Panc1 (cell line): ENCODE measurements at regions not wholly inside any gene's neighbourhood (a gene's known extent, or its start where the extent isn't known, plus 50 kb on each side); places are given as distances from the start of the nearest gene placed in this dataset.
A peak's percentile ranks its signal among the peaks of the same experiment; 100 is the strongest.

ENCODE experiments used
- ATAC-seq: fragments of 200-7000 bp; cut with Tn5 transposase; 2 replicates; pipeline ENCODE4 v1.9.1; 2020; ENCODE audit warnings: mild to moderate bottlenecking, moderate library complexity
- BruUV-seq: library from RNA; stranded (reverse); fragments of 400-500 nt; replicated peaks from 2 replicates; lab custom pipeline; 2021; lab: Mats Ljungman, UMichigan
- CTCF ChIA-PET: fragments of 300-600 bp; sonication (Branson Sonifier 250); formaldehyde crosslinking; loops from one replicate; lab custom pipeline; 2022; ENCODE audit warnings: antibody characterized with exemption; lab: Charles Lee
- POLR2A ChIA-PET: fragments of 300-600 bp; sonication (Branson Sonifier 250); formaldehyde crosslinking; loops from one replicate; lab custom pipeline; 2022; ENCODE audit warnings: antibody characterized with exemption; lab: Charles Lee
- DNase-seq: peaks from one replicate; pipeline ENCODE4 v3.0.0-alpha.2; 2010; ENCODE audit warnings: low read depth, low spot score
- H3K27ac ChIP-seq: 2 replicates; pipeline ENCODE4 v1.5.1; 2011; ENCODE audit warnings: mild to moderate bottlenecking, low read length, inconsistent platforms
- H3K27me3 ChIP-seq: fragments of 200-500 bp; sonication (Bioruptor generic); 2 replicates; pipeline ENCODE4 v1.6.0; 2014; ENCODE audit warnings: low read length, inconsistent platforms; ENCODE audit not compliant: control insufficient read depth, insufficient read depth
- H3K36me3 ChIP-seq: fragments of 200-500 bp; sonication (Bioruptor generic); 2 replicates; pipeline ENCODE4 v1.5.1; 2014; ENCODE audit warnings: inconsistent platforms, mild to moderate bottlenecking, low read length, moderate library complexity; ENCODE audit not compliant: control insufficient read depth, insufficient read depth
- H3K4me1 ChIP-seq: 2 replicates; pipeline ENCODE4 v1.5.1; 2011; ENCODE audit warnings: inconsistent platforms, mild to moderate bottlenecking, low read length, moderate library complexity; ENCODE audit not compliant: control insufficient read depth, insufficient read depth
- H3K4me3 ChIP-seq, 2 experiments: 2 replicates each; pipeline ENCODE4 v1.5.1; 2011 to 2012; ENCODE audit warnings: low read depth in 2 of 2, low read length in 2 of 2, mild to moderate bottlenecking in 2 of 2, inconsistent platforms in 1 of 2, moderate library complexity in 1 of 2
- H3K9me3 ChIP-seq: fragments of 200-500 bp; sonication (Bioruptor generic); 2 replicates; pipeline ENCODE4 v1.5.1; 2014; ENCODE audit warnings: low read depth, mild to moderate bottlenecking, inconsistent platforms, low read length, moderate library complexity; ENCODE audit not compliant: control insufficient read depth, insufficient read depth
- POLR2AphosphoS5 ChIP-seq: IDR thresholded peaks from 2 replicates; pipeline ENCODE4 v1.6.1; 2012; ENCODE audit warnings: mild to moderate bottlenecking, low read depth, low read length, moderate library complexity
- REST ChIP-seq, 2 experiments: IDR thresholded peaks; 2 replicates each; pipeline ENCODE4 v1.6.1; 2011 to 2012; ENCODE audit warnings: low read depth in 2 of 2, control low read depth in 1 of 2, low read length in 1 of 2, mild to moderate bottlenecking in 1 of 2, moderate library complexity in 1 of 2; ENCODE audit not compliant: insufficient read depth in 1 of 2
- SIN3A ChIP-seq: IDR thresholded peaks from 2 replicates; pipeline ENCODE4 v1.6.1; 2012; ENCODE audit warnings: low read depth, mild to moderate bottlenecking, low read length, moderate library complexity, borderline replicate concordance; ENCODE audit not compliant: insufficient read depth
- TCF7L2 ChIP-seq: IDR thresholded peaks from 2 replicates; pipeline ENCODE4 v1.6.1; 2011; ENCODE audit warnings: mild to moderate bottlenecking, low read depth, low read length, inconsistent platforms
- in situ Hi-C: cut with HindIII; loops from 2 replicates; pipeline ENCODE4 v1.10.0; 2016; ENCODE audit warnings: low sequenced_read_pairs, low pct_unique_long_range_greater_than_20kb
- intact Hi-C: fragments of 100-400 bp; cut with micrococcal nuclease; formaldehyde crosslinking; loops from one replicate; pipeline ENCODE4 v1.10.0; 2022; ENCODE audit not compliant: unreplicated experiment
- TF ChIP-seq, protein P1 (sequence below): fragments of 450-650 bp; IDR thresholded peaks from 2 replicates; pipeline ENCODE4 v1.5.1; 2017; ENCODE audit warnings: mild to moderate bottlenecking

- Histone ChIP-seq H3K4me1 (no peaks in the 10 kb centered on the region), H3K27ac (no peak overlapping the region), H3K9me3 (no peaks in the 10 kb centered on the region), H3K4me3 (no peak overlapping the region), H3K36me3 (no peaks in the 10 kb centered on the region), H3K27me3 (no peaks in the 10 kb centered on the region)
- CTCF ChIA-PET: no interaction called here
- POLR2A ChIA-PET: no interaction called here
- DNase-seq (no peak), ATAC-seq (no peak)
- no TSS peak for BruUV-seq
- no peak for TF ChIP-seq SIN3A
- no peak for TF ChIP-seq POLR2AphosphoS5
- no peak for TF ChIP-seq REST (IDR thresholded peaks at IDR 0.05; ENCODE audit: insufficient read depth in 1 of 2, low read depth in 2 of 2, low read length in 1 of 2)
- TF ChIP-seq TCF7L2: no peak
- TF ChIP-seq, protein P1, sequence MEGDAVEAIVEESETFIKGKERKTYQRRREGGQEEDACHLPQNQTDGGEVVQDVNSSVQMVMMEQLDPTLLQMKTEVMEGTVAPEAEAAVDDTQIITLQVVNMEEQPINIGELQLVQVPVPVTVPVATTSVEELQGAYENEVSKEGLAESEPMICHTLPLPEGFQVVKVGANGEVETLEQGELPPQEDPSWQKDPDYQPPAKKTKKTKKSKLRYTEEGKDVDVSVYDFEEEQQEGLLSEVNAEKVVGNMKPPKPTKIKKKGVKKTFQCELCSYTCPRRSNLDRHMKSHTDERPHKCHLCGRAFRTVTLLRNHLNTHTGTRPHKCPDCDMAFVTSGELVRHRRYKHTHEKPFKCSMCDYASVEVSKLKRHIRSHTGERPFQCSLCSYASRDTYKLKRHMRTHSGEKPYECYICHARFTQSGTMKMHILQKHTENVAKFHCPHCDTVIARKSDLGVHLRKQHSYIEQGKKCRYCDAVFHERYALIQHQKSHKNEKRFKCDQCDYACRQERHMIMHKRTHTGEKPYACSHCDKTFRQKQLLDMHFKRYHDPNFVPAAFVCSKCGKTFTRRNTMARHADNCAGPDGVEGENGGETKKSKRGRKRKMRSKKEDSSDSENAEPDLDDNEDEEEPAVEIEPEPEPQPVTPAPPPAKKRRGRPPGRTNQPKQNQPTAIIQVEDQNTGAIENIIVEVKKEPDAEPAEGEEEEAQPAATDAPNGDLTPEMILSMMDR: no peak
- intact Hi-C loops: no loop called here
- in situ Hi-C loops: no loop called here
These were observed 491.1 kb upstream of the ADARB2 start for GRCh38 chr10:2228320-2228901.

DNA sequence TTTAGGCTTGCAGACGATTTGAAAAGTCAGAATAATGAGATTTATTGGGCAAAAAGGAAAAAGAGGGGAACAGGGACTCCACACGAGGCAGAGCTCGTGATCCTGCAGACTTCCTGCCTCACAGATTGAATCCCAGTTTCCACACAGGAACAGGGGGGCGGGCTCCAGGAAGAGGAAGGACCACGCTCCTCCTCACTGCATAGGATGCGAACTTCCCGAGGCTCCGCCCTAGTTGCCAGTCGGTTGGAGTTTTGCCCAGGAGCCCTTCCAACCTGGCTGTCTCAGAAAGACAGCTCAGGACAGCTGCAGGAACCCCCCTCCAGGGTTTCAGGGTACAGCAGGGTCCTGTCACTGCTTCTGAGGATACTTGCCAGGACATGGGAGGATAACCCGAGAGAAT, 488.3 kb upstream of the ADARB2 start:
- ATAC-seq (peak; percentile 94), DNase-seq (no peak)
- peak overlapping the region; percentile 29; the same call in 1 of the 2 replicates for H3K27ac ChIP-seq
- no peaks in the 10 kb centered on the region for H3K36me3 ChIP-seq
- ChIA-PET POLR2A (no interaction called here), CTCF (no interaction called here)
- peak overlapping the region; percentile 35 to 56 for H3K4me3 ChIP-seq
- TF ChIP-seq SIN3A: no peak
- TF ChIP-seq, protein P1: no peak
- no peak for TF ChIP-seq TCF7L2
- no peak for TF ChIP-seq REST (IDR thresholded peaks at IDR 0.05; ENCODE audit: insufficient read depth in 1 of 2, low read depth in 2 of 2, low read length in 1 of 2)
- TF ChIP-seq POLR2AphosphoS5: no peak
- in situ Hi-C loops: no loop called here
- H3K27me3 ChIP-seq: no peaks in the 10 kb centered on the region
- no peaks in the 10 kb centered on the region for H3K9me3 ChIP-seq
- BruUV-seq: no TSS peak
- intact Hi-C loops: no loop called here
- H3K4me1 ChIP-seq: no peaks in the 10 kb centered on the region
